GM21515 (cell line): ENCODE measurements at regions not wholly inside any gene's neighbourhood (a gene's known extent, or its start where the extent isn't known, plus 50 kb on each side); places are given as distances from the start of the nearest gene placed in this dataset.
"Not testable (repeated sequence)": the region's sequence is repeated elsewhere in the genome, so short reads cannot be mapped to it uniquely, and the experiment has no call there.

ENCODE experiments used
- ATAC-seq: cut with Tn5 transposase; IDR thresholded peaks from one replicate; pipeline ENCODE4 v1.9.1; 2021; ENCODE audit not compliant: unreplicated experiment

DNA sequence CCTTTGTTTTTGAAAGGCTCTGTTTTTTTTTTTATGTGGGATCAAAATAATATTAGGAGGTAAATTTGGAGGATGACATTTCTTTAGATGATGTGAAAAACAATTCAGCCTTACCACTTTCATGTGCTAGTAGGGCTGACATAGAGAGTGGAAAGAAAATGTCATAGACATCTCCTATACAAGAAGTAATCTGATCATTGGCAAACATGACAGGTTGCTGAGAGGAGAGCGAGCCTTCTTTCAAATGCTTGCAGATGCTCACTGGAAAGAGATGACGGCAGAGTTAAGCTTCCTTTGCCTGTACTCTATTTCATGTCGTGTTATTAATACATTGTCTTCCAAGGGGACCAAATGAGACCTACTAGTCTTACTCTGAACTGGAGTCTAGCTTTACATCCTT, 160.1 kb upstream of the DAP start:
- ATAC-seq, result no peak

DNA sequence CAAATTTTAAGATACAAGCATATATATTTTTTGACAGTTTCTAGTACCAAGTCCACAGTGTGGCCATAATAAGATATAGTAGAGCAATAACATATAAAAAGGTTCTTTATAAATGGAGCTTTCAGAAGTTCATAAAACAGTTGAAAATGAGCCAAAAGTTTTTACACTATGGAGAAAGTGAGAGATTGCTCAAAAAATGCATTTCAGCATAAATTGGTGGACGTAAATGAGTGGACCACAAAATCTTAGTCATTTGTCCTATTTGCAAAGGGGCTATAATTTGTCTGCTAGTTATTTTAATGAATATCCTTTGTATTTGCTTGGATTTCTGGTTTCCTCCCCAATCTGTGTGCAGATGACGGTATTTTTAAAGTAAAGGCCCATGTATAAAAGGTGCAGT, 159.4 kb upstream of the DAP start:
- ATAC-seq, result no peak

DNA sequence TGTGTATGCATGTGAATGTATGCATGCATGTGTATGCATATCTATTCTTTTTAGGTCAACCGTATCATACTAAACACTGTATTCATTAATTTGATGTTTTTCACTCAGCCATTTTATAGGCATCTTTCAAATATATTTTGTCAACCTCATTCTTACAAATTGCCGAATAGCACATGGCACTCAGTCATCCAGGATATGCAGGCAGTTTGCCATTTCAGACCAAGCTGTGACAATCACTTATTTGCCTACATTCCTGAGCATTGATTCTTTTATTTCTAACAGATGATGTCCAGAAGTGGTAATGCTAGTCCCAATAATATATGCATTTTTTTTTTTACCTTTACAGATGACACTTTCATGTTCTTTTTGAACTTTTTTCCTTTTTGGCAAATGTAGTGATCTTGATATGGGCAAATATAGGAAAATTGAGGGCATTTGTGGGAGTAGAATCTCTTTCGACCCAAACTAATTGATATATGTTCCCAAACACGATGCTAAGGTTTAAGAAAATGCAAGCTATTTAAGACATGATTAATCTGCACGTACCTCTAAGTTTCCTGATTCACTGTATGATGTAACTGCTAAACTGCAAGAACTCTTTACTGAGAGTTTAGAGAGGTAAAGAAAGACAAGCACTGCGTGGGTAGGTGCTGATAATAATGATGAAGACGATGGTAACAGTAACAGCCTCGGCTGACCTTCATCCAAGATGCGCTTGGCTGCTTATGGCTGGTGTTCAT, 153.9 kb upstream of the DAP start:
- no peak for ATAC-seq

DNA sequence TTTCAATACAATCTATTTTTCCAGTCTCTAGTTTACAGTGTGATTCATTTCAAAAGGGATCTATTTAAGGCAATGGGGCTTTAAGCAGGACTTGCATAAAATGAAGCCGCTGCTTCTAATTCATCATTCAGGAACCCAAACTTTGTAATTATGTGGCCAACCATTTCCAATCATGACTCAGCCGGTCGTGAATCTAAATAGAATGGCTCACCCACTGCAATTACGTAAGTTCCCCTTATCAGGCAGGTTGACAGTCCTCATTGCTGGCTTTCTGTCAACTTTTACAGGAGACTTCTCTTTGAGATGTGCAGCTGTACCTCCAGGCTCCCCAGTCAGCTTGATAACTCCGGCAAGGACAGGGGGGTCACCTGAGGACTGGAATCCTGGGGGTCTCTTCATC, 152.8 kb upstream of the DAP start:
- ATAC-seq, result no peak

DNA sequence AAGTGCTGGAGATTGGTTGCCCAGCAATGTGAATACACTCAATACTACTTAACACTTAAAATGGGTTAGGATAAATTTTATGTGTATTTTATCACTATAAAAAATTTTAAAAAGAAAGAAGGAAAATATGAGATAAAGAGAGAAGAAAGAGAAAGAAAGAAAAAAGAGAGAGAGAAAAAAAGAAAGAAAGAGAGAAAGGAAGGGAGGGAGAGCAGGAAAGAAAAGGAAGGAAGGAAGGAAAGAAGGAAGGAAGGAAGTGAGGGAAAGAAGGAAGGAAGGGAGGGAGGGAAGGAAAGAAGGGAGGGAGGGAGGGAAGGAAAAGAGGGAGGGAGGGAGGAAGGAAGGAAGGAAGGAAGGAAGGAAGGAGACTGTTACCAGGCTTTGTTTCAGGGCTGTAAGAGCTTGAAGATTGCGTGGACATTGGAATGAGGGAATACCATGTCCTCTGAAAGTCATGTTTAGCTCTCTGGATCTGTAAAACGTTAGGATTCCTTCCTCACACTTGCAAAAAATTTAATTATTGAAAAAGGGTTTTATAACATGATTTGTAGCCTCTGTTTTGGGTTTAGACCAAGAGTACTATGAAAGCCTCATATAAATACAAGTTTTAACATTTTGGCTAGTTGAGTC, 152.3 kb upstream of the DAP start:
- ATAC-seq, result no peak

DNA sequence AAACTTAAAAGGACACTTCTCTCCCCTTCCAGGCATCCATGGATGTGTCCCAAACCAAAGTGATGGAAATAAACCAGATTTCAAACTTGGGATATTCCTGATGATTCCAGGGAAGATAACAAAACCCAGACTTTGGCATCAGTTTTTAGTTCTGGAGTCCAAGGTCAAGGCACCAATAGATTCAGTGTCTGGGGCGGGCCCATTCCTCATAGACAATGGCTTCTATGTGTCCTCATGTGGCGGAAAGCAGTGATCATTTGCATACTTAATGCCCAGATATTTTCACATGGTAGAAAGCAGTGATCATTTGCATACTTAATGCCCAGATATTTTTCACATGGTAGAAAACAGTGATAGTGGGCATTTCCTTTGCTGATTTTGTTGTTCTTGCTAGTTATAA, 151.4 kb upstream of the DAP start:
- no peak for ATAC-seq

DNA sequence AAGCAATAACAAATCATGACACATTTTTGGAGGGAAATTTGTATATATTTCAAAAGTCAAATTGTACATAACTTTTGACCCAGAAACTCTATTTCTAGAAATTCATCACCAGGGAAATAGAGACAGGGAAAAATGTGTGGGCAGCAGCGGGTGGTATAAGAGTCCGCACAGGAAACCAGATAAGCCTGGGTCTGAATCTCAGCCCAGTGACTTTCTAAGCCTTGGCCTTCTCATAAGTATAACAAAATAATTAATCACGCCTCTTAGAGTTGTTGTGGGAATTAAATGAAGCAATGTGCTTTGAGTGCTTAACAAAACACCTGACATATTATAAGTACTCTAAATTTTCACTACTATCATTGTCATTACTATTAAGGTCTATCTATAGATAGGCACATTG, 149.2 kb upstream of the DAP start:
- ATAC-seq, result no peak

DNA sequence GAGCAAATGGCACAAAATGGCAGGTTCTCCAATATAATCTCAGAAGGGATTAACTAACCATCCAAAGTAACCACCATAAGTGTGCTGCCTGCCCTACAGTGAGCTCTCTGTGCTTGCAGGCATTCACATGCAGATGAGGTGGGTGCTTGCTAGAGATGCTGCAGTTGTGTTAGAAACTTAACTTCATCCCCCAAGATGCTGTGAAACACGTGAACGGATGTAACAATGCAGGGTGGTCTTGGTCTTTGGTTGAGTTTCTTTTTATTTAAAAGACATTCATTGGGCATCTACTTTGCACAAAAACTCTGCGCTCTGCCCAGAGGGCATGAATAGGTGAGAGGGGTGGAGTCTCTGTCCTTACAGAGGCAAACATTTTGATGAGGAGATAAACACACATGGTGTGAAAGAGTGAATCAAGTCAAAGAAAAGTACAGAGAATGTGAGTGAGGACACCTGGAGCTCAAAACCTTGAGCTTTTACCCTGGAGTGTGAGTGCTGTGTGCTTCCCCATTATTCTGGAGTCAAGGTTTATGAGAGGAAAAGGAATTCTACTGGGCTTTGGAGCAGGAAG, 143.9 kb upstream of the DAP start:
- no peak for ATAC-seq

DNA sequence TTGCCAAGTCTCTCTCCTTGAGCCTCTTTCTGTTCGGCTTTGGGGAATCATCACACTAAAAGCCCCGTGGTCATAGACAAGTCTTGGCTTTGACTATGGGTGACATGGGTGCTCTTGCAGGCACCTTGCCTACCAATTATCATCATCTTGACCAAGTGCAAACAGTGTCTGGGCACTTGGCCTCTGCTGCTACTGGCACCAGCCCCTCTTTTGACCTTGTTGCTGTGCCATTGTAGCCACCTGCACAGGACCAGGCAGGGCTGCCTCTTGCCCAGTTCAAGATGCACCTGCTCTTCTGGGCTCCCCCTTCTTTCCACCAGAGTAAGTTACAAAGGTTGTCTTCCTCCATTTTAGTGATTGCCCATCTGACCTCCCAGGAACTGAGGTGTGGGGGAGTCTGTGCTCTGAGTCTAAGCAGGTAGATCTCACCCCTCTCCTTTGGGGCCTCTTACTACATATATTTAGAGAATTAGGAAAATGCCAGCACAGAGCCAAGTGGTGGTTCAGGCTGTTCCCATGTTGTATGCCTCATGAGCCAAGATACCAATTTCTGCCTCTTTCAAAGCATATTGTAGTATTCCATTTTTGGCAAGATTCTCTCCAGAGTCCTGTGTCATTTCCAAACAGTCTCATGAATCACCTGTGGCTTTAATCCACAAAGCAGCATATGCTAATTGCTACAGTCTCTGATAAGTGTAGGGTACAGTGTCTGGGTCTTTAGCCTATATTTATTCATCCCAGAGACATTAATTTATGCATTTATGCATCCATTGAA, 142.9 kb upstream of the DAP start:
- ATAC-seq, result no peak

DNA sequence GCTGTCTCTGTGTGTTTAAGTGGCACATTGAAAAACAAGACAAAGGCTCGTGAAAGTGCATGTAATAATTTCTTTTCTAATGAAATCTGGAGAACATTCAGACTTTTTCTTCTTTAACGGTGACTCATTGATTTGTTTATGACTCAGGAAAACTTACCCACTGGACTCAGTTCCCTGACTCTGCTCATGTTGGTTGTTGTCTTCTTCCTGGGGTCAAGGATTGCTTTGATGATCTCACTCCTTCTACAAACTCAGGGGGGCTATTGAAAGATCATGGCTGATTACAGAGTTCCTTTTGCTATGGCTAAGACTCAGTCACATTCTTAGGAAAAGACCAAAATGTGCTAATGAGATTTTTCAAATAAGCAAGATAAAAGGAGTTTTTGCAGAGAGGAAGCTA, 141.1 kb upstream of the DAP start:
- no peak for ATAC-seq

DNA sequence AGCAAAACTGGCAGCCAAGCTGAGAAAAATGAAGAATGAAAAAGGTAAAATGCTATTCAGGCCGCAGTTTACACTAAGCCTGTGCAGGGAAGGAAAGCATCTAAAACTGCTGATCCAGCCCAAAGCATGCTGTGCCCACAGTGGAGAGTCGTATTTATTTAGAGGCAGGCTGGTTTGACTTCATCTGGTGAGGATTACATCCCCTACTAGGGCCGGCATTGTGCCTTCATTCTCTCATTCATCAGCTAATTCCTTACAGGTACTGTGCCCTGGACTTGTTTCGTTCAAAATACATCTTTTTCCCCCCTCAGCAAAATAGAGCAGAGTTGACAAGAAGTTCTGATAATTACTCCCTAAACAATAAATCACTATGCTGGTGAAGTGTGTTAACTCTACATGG, 137.5 kb upstream of the DAP start:
- no peak for ATAC-seq

DNA sequence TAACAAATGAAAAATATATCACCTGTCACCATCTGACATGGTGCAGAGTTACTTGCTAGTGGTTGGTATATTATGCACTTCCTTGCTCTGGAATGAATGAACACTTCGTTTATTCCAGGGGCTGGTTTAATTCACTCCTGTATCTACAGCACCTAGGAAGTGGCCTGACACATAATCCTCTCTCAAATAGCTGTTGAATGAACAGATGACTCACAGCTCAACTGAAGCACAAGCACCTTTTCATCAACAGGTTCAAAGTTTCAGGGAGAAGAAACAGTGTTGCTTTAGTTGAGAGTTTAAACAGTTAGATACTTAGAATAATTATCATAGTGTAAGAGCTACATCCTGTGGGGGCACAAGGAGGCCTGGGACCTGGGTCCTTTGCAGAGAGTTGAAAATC, 135.0 kb upstream of the DAP start:
- no peak for ATAC-seq

DNA sequence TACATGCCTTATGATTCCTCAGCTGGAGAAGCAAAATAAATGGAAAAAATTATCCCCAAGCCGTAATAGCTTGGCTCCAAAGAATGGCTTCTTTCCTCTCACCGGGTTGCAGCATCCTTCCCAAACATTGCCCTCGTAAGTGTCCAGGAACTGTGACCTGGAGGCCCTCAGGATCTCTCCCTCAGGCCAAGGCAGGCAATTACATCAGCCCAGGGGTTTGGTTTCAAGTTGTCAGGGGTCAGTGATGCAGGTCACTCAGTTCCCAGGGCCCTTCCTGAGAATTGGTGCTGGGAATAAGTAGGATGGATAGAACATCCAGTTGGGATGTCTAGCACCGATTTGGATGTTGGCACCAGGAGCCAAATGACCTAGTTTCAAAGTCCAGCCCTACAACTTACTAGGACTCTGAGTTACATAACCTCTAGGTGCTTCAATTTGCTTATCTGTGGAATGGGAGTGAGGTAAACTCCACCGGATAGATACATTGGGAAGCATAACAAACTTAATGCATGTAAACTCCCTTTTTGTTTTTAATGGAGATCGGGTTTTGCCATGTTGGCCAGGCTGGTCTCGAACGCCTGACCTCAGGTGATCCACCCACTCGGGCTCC, 133.5 kb upstream of the DAP start:
- ATAC-seq, result no peak

DNA sequence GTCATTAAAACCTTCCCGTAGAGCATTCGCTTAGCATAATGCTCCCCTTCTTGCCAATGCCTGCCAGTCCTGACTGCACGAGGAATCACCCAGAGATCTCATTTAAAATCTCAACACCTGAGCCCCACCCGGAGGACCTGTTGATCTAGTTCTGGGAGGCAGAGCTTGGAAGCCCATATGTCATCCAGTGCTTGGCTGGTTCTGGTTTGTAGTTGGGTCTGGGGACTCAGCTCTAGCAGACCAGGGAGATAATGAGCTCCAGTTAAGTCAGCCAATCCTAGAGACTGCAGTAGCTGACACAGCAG, 131.8 kb upstream of the DAP start:
- no peak for ATAC-seq

DNA sequence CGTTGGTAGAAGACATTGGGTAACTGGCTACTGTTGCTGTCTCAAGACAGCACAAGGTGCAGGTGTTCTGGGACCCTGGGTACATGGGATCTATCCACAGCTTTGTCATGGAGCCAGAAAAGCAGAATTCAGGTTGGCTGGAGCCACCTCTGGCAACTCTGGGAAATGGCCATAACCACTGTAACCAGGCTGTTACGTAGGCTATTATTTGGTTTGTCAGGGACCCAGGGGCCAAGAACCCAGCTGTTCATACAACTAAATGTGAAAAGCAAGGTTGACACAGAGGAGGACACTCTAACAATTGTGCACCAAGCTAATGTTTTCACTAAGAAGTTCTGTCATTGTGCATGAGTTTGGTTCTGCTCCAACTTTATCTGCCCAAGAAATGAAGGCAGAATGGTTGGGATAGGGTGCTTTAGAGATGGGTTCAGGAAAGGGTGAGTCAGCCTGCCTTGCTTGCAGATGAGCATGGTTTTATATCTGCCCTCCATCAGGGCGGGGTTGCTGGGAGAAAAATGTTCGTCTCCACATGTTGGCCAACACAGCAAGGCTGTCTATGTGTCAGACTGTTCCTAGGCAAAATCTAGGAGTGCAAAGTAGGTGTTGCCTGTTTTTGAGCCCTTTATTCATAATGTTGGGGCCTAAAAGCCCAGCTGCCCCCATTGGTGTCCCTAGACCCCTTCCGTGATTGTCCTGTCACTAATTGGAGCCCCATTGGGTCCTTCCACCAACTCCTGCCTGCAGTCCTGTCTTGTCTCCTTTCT, 131.3 kb upstream of the DAP start:
- no peak for ATAC-seq

DNA sequence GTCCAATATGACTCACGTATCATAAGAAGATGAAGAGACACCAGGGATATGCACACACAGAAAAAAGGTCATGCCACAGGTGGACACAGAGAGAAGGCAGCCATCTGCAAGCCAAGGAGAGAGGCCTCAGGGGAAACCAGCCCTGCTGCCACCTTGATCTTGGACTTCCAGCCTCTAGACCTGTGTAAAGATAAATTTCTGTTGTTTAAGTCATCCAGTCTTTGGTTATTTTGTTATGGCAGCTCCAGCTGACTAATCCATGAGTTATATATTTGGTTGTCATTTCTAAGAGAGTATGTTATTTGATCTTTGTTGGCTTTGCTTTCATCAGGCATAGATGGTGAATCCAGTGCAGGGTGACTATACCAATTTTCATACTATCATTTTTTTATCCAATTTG, 130.2 kb upstream of the DAP start:
- no peak for ATAC-seq

DNA sequence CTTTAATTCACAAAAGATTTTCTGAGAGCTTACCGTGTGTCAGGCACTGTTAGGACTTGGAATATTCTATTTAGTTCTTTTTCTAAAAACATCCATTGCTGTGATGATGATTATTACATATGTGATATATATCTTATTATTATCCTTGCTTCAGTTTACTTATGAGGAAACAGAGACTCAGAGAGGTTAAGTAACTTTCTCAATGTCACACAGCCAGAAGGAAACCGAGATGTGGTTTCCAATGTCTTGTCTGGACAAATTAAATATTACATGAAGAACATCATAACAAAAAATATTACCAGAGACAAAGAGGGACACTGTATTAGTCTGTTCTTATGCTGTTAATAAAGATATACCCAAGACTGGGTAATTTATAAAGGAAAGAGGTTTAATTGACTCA, 125.5 kb upstream of the DAP start:
- ATAC-seq, result no peak

DNA sequence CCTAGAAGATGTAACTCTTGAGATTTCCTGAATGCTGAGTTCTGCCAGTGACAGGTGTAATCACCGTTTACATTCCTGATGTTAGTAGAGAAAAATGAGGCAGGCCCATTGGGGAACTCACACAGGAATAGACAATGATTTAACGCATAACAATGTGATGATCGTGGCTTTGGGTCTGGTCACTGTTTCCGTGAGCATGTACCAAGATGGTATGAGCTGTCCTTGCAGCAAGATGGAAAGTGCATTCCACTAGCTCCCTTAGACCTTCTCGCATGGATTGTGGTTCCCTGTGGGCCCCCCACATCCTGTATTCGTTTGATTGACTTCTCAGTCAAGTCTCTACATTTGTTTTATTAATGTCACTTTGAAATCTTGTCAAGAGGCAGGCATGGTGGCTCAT, 124.0 kb upstream of the DAP start:
- ATAC-seq, result no peak

DNA sequence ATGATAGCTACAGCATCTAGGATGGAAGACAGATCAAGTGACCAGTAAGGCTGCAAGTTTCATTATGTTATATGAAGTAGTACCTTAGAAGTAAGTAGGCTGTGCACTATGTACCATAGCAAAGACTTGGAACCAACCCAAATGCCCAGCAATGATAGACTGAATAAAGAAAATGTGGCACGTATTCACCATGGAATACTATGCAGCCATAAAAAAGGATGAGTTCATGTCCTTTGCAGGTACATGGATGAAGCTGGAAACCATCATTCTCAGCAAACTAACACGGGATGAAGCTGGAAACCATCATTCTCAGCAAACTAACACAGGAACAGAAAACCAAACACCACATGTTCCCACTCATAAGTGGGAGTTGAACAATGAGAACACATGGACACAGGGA, 122.9 kb upstream of the DAP start:
- not testable (repeated sequence) for ATAC-seq

DNA sequence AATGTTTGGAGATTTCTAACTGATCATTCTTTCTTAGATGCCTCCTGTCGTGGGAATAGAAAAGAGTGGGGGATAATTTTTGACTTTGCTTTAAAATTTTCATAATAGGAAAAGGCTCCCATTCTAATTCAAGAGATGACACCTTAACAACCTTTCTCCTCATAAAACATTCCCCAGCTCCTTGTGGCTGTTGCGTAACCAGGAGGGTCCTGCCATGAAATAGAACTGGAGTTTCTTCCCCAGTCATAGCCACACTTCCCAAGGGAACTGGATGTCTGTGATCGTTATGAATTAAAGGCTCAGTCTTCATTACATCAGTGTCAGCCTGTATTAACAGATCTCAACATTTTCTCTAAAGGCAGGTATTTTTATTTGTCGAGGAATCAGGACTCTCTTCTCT, 119.9 kb upstream of the DAP start:
- ATAC-seq, result no peak

DNA sequence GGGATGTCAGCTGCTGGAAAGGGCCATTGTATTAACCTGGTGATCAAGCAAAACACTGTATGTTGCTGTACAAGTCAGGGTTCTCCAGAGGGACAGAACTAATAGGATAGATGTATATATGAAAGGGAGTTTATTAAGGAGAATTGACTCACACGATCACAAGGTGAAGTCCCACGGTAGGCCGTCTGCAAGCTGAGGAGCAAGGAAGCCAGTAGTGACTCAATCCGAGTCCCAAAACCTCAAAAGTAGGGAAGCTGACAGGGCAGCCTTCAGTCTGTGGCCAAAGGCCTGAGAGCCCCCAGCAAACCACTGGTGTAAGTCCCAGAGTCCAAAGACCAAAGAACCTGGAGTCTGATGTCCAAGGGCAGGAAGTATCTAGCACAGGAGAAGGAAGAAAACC, 116.0 kb upstream of the DAP start:
- not testable (repeated sequence) for ATAC-seq
